WI38 (cell line): ENCODE measurements at regions not wholly inside any gene's neighbourhood (a gene's known extent, or its start where the extent isn't known, plus 50 kb on each side); places are given as distances from the start of the nearest gene placed in this dataset.

Source experiments
- H3K4me3 ChIP-seq: 2 replicates; pipeline ENCODE4 v1.5.1; 2011; ENCODE audit warnings: low read depth, mild to moderate bottlenecking, control low read depth, low read length
- TF ChIP-seq, protein P1 (sequence below): IDR thresholded peaks from 2 replicates; pipeline ENCODE4 v1.5.1; 2012; ENCODE audit warnings: low read depth, mild to moderate bottlenecking, control low read depth, low read length

DNA sequence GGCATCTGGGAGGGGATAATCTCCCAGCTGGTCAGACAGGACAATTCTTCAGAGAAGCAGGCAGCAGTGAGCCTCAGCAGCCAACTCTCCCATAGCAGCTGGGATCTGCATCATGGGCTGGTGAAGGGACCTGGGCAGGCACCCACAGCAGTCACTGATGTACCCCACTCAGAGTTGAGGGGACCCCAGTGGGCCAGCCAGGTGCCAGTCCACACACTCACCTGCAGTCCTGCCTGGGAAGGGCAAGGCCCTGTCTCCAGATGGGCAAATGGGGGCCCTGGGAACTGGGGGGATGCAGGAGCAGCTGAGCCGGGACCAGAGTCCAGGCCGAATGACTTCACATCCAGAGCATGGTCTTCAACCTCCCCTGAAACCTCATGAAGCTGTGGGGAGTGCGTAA lies 170.4 kb downstream of the ZFP36L2 start:
- no peak overlapping the region for H3K4me3 ChIP-seq
- TF ChIP-seq, protein P1, sequence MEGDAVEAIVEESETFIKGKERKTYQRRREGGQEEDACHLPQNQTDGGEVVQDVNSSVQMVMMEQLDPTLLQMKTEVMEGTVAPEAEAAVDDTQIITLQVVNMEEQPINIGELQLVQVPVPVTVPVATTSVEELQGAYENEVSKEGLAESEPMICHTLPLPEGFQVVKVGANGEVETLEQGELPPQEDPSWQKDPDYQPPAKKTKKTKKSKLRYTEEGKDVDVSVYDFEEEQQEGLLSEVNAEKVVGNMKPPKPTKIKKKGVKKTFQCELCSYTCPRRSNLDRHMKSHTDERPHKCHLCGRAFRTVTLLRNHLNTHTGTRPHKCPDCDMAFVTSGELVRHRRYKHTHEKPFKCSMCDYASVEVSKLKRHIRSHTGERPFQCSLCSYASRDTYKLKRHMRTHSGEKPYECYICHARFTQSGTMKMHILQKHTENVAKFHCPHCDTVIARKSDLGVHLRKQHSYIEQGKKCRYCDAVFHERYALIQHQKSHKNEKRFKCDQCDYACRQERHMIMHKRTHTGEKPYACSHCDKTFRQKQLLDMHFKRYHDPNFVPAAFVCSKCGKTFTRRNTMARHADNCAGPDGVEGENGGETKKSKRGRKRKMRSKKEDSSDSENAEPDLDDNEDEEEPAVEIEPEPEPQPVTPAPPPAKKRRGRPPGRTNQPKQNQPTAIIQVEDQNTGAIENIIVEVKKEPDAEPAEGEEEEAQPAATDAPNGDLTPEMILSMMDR, result no peak

DNA sequence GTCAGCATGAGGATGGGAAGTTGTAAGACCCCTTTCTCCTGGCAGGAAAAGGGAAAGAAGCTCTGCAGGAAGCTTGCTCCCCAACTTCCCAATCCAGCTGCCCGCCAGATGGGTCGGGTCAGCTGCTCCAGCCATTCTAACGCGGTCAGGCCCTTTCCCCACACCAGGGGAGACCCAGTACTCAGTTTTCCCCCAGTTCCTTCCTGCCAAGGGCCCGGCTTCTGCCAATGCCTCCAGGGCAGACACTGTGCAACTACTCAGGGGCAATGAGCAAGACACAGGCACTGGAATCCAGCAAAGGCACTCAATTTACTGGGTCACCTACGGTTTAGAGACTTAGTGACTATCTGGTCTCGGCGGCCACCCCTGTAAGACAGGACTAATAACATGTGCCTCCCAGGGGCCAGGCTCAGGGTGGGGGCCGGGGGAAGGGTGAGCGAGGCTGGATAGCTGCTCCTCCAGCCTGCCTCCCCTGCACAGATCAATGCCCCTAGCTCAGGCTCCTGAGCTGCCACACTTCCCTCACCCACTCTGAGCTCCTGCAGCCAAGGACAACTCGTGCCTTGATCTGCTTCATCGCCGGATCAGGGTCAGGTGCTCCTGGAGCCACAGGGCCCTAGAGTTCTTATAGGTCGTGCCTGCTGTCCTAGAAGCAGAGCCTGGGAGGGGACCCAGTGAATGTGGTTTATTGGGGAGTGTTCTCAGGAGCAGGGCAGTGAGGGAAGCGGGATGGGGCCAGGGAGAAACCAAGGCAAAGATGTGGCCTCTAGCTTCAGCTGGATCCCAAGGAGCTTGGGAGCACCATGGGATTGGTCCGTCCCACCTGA lies 171.1 kb downstream of the ZFP36L2 start:
- TF ChIP-seq, protein P1, result no peak
- no peak overlapping the region for H3K4me3 ChIP-seq

DNA sequence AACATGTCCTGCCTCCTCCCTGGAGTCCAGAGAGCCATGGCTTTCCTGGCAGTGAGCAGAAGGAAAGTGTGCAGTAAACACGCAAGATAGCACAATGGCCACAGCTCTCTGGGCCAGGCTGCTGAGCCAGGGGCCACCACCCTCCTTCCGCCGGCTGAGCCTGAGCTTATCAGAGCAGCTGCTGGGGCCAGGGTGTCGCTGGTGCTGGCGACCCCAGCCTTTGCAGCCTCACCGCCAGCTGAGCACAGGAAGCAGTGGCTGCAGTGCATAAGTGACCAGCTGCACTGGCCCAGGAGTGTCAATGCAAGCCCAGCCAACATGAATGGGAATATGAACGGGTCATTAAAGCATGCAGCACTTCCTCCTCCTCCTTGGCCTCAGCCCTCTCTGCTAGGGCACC lies 172.0 kb downstream of the ZFP36L2 start:
- TF ChIP-seq, protein P1, result no peak
- H3K4me3 ChIP-seq, result no peak overlapping the region

DNA sequence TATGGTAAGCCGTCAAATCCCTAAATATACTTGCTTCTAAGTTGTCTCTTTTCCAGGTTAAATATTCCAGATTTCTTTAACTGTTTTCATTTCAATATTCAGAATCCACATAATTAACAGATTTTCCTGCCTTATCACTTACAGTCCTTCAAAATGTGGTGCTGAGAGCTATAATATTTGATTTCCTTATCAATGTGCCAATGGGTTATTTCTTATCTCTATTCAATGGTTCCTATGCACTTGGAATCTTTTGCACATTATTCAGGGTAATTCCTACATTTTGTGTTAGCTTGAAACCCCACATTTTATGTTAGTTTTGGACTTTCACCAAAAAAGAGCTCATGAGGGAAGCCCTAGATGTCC lies 173.5 kb downstream of the ZFP36L2 start:
- H3K4me3 ChIP-seq, result no peak overlapping the region
- TF ChIP-seq, protein P1, result no peak

DNA sequence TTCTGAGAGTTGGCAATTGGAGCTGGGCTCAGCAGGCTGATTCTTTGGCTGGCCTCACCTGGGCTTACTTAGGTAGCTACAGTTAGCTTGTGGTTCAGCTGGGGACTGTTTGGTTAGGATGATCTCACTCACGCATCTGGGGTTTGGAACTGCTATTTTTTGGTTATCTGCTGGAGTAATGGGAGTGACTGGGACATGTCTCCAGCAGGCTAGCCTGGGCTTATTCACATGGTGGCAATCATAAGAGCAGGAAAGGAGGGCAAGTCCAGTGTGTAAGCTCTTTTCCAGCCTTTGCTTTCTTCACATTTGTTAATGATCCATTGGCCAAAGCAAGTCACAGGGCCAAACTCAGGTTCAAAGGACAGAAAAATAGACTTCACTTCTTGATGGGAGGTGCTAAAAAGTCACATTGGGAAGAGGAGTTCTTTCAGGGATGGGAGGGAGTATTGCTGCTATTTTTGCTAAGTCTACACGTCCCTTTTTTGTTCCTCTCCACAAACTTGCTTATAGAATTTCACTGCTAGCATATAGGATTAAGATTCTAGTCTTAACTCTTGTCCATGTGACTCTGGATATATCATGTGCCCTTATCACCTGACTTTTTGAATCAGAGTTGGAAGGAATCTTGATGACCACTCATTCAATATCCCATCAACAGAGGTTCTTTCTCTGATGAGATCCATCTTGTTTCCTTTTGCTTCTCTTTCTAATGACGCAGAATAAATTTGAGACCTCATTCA lies 174.0 kb downstream of the ZFP36L2 start:
- no peak overlapping the region for H3K4me3 ChIP-seq
- TF ChIP-seq, protein P1, result no peak

DNA sequence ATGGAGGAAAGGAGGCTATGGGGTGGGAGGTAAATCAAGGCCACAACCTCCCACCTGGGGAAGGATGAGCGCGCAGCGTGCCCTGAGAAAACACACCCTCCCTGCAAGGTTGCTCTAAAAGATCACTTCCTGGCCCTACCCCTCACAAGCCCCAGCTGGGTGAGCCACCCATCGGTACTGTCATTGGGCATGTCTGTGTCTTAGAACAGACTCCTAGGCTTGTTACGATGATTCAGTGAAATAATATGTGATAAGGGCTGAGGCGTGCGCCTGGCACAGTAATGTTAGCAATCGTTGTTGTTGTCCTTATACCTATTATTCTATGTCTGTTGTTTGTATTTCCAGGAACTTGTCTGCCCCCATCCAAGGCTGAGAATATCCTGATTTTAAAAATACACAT lies 175.1 kb downstream of the ZFP36L2 start:
- TF ChIP-seq, protein P1, result no peak
- H3K4me3 ChIP-seq, result no peak overlapping the region

DNA sequence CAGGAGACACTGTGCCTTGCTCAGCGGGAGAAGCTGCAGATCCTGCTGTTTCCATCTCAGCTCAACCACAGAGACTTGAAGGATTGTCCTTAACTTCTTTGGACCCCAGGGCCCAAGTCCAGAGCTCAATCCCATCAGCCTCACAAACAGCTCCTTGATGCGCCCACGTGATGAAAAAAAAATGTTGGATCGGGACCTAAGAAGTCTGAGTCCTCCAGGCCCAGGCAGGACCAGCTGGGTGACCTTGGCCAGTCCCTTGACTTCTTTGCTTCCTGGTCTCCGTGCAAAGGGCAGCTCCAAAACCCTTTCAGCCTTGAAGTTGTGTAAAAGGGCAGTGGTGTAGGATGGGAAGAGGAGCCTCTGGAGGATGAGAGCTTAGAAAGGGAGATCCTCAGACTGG lies 175.5 kb downstream of the ZFP36L2 start:
- no peak overlapping the region for H3K4me3 ChIP-seq
- TF ChIP-seq, protein P1, result no peak
